ENCODE measurements at regions not wholly inside any gene's neighbourhood (a gene's known extent, or its start where the extent isn't known, plus 50 kb on each side); places are given as distances from the start of the nearest gene placed in this dataset.

DNA sequence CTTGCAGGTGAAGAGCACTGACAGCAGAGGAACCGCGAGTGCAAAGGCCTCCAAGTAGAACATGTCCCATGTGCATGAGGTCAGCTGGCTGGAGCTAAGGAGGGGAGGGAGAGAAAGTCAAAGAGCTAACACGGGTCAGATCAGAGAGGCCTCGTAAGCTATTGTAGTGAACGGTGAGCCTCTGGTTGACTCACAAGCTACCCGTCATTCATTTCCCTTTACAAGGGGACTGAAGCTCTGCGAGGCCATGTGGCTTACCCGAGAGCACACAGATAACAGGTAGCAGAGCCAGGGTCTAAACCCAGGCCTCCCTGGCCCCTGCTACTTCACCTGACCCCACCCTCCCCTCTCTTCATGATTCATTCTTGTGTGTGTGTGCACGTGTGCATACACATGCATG, 152.7 kb upstream of the ADRA1B start:
- WGBS, 2 donors: 81 to 85% methylated on average over 9 of the region's 9 CpGs
- intact Hi-C loops (cut with DNase I): no loop called here

GRCh38 chr5:159764283-159765134, 151.8 kb upstream of the ADRA1B start:
- Histone ChIP-seq H3K36me3 (ENCODE audit: control insufficient read depth in 1 of 2, insufficient read depth in 2 of 2, low read length in 1 of 2) (no peaks in the 10 kb centered on the region), H3K4me1 (ENCODE audit: control insufficient read depth in 1 of 2, insufficient read depth in 2 of 2, low read length in 2 of 2) (peaks cover 3% of the 10 kb centered on the region in 2 donors), H3K27ac (ENCODE audit: low read depth in 1 of 2, low read length in 2 of 2) (peak overlapping the region; percentile 24 to 82), H3K27me3 (ENCODE audit: control insufficient read depth in 1 of 2, insufficient read depth in 2 of 2, low read length in 1 of 2) (no peaks in the 10 kb centered on the region), H3K9me3 (ENCODE audit: control insufficient read depth, low read length) (no peaks in the 10 kb centered on the region), H3K4me3 (ENCODE audit: low read length in 2 of 2) (no peak overlapping the region)
- intact Hi-C loops (cut with DNase I): no loop called here
- no peak for ATAC-seq (ENCODE audit: low FRiP score)
- DNase-seq: peak; percentile 62 to 83
- 3 to 4% methylated on average over 7 of the region's 7 CpGs for WGBS, 2 donors

More for the DNA sequence above, 152.7 kb upstream of the ADRA1B start:
- H3K27ac ChIP-seq (ENCODE audit: low read depth in 1 of 2, low read length in 2 of 2): peak overlapping the region in 1 of 2 donors; percentile 82
- DNase-seq (no peak), ATAC-seq (ENCODE audit: low FRiP score) (no peak)
- no peaks in the 10 kb centered on the region for H3K27me3 ChIP-seq (ENCODE audit: control insufficient read depth in 1 of 2, insufficient read depth in 2 of 2, low read length in 1 of 2)
- no peaks in the 10 kb centered on the region for H3K9me3 ChIP-seq (ENCODE audit: control insufficient read depth, low read length)
- H3K4me1 ChIP-seq (ENCODE audit: control insufficient read depth in 1 of 2, insufficient read depth in 2 of 2, low read length in 2 of 2): peaks cover 3% of the 10 kb centered on the region in 2 donors
- H3K4me3 ChIP-seq (ENCODE audit: low read length in 2 of 2): no peak overlapping the region
- no peaks in the 10 kb centered on the region for H3K36me3 ChIP-seq (ENCODE audit: control insufficient read depth in 1 of 2, insufficient read depth in 2 of 2, low read length in 1 of 2)

- Histone ChIP-seq H3K4me3 (ENCODE audit: low read length in 2 of 2) (no peak overlapping the region), H3K4me1 (ENCODE audit: control insufficient read depth in 1 of 2, insufficient read depth in 2 of 2, low read length in 2 of 2) (peaks cover 3% of the 10 kb centered on the region in 2 donors), H3K27me3 (ENCODE audit: control insufficient read depth in 1 of 2, insufficient read depth in 2 of 2, low read length in 1 of 2) (no peaks in the 10 kb centered on the region), H3K27ac (ENCODE audit: low read depth in 1 of 2, low read length in 2 of 2) (peak overlapping the region; percentile 24 to 74), H3K36me3 (ENCODE audit: control insufficient read depth in 1 of 2, insufficient read depth in 2 of 2, low read length in 1 of 2) (no peaks in the 10 kb centered on the region), H3K9me3 (ENCODE audit: control insufficient read depth, low read length) (no peaks in the 10 kb centered on the region)
- intact Hi-C loops (cut with DNase I): no loop called here
- WGBS, 2 donors: 32 to 33% methylated on average over 6 of the region's 6 CpGs
- no peak for ATAC-seq (ENCODE audit: low FRiP score)
- no peak for DNase-seq
These were observed 151.2 kb upstream of the ADRA1B start for GRCh38 chr5:159765135-159765433.

DNA sequence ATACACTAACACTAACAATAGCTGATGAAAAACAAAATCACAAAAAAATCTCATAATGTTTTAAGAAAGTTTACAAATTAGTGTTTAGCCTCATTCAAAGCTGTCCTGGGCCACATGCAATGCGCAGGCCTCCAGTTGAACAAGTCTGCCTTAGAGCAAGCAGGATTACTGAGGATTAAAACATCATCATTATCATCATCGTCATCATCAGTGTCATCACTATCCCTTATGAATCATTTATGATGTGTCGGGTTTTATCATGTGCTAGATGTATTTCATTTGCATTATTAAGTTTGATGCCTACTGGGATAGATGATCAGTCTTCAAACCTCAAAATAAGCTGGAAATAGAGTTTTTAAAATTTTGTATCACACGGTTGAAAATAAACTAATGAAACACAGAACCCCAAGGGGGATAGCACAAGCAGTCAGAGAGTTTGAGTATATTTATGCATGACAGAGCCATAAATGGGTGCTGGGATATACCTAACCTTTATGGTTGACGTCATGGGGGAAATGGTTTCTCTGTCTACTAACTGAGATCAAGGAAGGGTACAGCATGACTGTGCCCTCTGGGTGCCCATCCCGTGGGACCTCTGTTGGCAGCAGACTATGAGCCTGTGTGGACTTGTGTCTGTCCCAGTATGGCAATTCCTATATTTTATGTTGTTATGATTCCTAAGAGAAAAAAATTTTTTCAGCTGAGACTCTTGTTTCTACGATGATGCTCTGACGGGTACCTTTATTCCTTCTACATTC, 150.3 kb upstream of the ADRA1B start:
- peak; percentile 5 for ATAC-seq (ENCODE audit: low FRiP score)
- WGBS, 2 donors: 73 to 75% methylated on average over 8 of the region's 8 CpGs
- intact Hi-C loops (cut with DNase I): no loop called here
- no peaks in the 10 kb centered on the region for H3K27me3 ChIP-seq (ENCODE audit: control insufficient read depth in 1 of 2, insufficient read depth in 2 of 2, low read length in 1 of 2)
- no peak overlapping the region for H3K27ac ChIP-seq (ENCODE audit: low read depth in 1 of 2, low read length in 2 of 2)
- H3K9me3 ChIP-seq (ENCODE audit: control insufficient read depth, low read length): no peaks in the 10 kb centered on the region
- H3K4me3 ChIP-seq (ENCODE audit: low read length in 2 of 2): no peak overlapping the region
- no peaks in the 10 kb centered on the region for H3K36me3 ChIP-seq (ENCODE audit: control insufficient read depth in 1 of 2, insufficient read depth in 2 of 2, low read length in 1 of 2)
- DNase-seq: no peak
- peaks cover 3% of the 10 kb centered on the region in 2 donors for H3K4me1 ChIP-seq (ENCODE audit: control insufficient read depth in 1 of 2, insufficient read depth in 2 of 2, low read length in 2 of 2)

DNA sequence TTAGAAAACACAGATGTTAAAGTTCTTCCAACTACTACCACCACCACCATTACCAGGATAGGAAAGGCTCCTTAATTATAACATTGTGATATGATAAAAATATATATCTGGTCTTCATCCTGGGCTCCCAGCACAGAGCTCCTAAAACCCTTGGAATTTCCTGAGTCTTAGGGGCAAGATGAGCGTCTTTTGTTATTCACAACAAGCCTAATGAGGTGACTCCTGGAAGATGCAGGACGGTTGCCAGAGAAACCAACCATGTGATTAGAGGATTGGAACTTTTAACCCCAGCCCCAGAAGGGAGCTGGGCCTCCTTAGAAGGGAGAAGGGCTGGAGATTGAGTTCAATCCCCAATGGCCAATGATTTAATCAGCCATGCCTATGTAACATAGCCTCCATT, 148.0 kb upstream of the ADRA1B start:
- ATAC-seq (ENCODE audit: low FRiP score): no peak
- Histone ChIP-seq H3K4me3 (ENCODE audit: low read length in 2 of 2) (no peak overlapping the region), H3K9me3 (ENCODE audit: control insufficient read depth, low read length) (no peaks in the 10 kb centered on the region), H3K27me3 (ENCODE audit: control insufficient read depth in 1 of 2, insufficient read depth in 2 of 2, low read length in 1 of 2) (no peaks in the 10 kb centered on the region), H3K4me1 (ENCODE audit: control insufficient read depth in 1 of 2, insufficient read depth in 2 of 2, low read length in 2 of 2) (peaks cover 3% of the 10 kb centered on the region in 2 donors), H3K27ac (ENCODE audit: low read depth in 1 of 2, low read length in 2 of 2) (no peak overlapping the region), H3K36me3 (ENCODE audit: control insufficient read depth in 1 of 2, insufficient read depth in 2 of 2, low read length in 1 of 2) (no peaks in the 10 kb centered on the region)
- WGBS, 2 donors: 53 to 58% methylated on average over 2 of the region's 2 CpGs
- intact Hi-C loops (cut with DNase I): no loop called here
- no peak for DNase-seq

- Histone ChIP-seq H3K9me3 (ENCODE audit: control insufficient read depth, low read length) (no peaks in the 10 kb centered on the region), H3K27me3 (ENCODE audit: control insufficient read depth in 1 of 2, insufficient read depth in 2 of 2, low read length in 1 of 2) (no peaks in the 10 kb centered on the region), H3K4me1 (ENCODE audit: control insufficient read depth in 1 of 2, insufficient read depth in 2 of 2, low read length in 2 of 2) (peaks cover 5 to 6% of the 10 kb centered on the region in 2 donors), H3K27ac (ENCODE audit: low read depth in 1 of 2, low read length in 2 of 2) (peak overlapping the region in 1 of 2 donors; percentile 79), H3K36me3 (ENCODE audit: control insufficient read depth in 1 of 2, insufficient read depth in 2 of 2, low read length in 1 of 2) (no peaks in the 10 kb centered on the region), H3K4me3 (ENCODE audit: low read length in 2 of 2) (no peak overlapping the region)
- ATAC-seq (ENCODE audit: low FRiP score) (no peak), DNase-seq (no peak)
- intact Hi-C loops (cut with DNase I): loop anchor here (10.0 kb wide), 2 partner anchors 168 to 258 kb away; no protein-coding TSS in a partner anchor
- 69 to 70% methylated on average over 6 of the region's 6 CpGs for whole genome bisulfite sequencing, 2 donors
These were observed 143.6 kb upstream of the ADRA1B start for GRCh38 chr5:159772698-159773061.

- 2% methylated on average over 62 to 71 of the region's 71 CpGs for WGBS, 2 donors
- ATAC-seq (ENCODE audit: low FRiP score): peak; percentile 95
- Histone ChIP-seq H3K36me3 (ENCODE audit: control insufficient read depth in 1 of 2, insufficient read depth in 2 of 2, low read length in 1 of 2) (no peaks in the 10 kb centered on the region), H3K4me1 (ENCODE audit: control insufficient read depth in 1 of 2, insufficient read depth in 2 of 2, low read length in 2 of 2) (peaks cover 5 to 6% of the 10 kb centered on the region in 2 donors), H3K9me3 (ENCODE audit: control insufficient read depth, low read length) (no peaks in the 10 kb centered on the region), H3K4me3 (ENCODE audit: low read length in 2 of 2) (no peak overlapping the region), H3K27me3 (ENCODE audit: control insufficient read depth in 1 of 2, insufficient read depth in 2 of 2, low read length in 1 of 2) (no peaks in the 10 kb centered on the region), H3K27ac (ENCODE audit: low read depth in 1 of 2, low read length in 2 of 2) (peak overlapping the region; percentile 59 to 83)
- intact Hi-C loops (cut with DNase I): loop anchor here (10.0 kb wide), 2 partner anchors 168 to 258 kb away; no protein-coding TSS in a partner anchor
- DNase-seq: peak; percentile 92 to 96
These were observed 143.0 kb upstream of the ADRA1B start for GRCh38 chr5:159773062-159773924.

DNA sequence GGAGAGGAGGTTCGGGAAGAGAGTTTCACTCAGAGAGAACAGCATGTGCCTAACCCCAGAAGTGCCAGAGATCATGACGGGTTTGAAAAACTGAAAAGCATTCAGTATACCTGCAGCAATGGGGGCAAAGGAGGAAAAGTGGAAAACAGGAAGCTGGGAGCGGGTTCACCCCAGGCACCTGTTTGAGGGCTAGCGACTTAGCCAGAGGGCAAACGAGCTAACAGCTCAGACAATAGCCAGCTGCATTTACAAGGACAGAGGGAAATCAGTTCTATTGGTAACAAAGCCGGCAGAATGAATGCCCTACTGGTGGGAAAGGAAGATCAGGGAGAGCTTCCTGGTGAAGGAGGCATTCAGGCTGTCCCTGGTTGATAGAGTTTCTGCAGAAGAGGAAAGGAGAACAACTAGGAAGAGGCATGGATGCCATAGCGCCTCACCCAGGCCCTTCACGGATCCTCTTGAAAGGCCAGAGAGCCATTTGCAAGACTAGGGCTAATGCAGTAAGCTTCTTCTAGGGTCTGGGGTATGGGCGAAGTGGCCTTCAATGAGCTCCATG, 141.7 kb upstream of the ADRA1B start:
- no peak for ATAC-seq (ENCODE audit: low FRiP score)
- no peaks in the 10 kb centered on the region for H3K36me3 ChIP-seq (ENCODE audit: control insufficient read depth in 1 of 2, insufficient read depth in 2 of 2, low read length in 1 of 2)
- intact Hi-C loops (cut with DNase I): loop anchor here (5.0 to 10.0 kb wide), 5 partner anchors 138 to 267 kb away; no protein-coding TSS in a partner anchor
- no peak for DNase-seq
- no peaks in the 10 kb centered on the region for H3K27me3 ChIP-seq (ENCODE audit: control insufficient read depth in 1 of 2, insufficient read depth in 2 of 2, low read length in 1 of 2)
- WGBS, 2 donors: 94% methylated on average over 9 of the region's 9 CpGs
- peak overlapping the region in 1 of 2 donors; percentile 83 for H3K27ac ChIP-seq (ENCODE audit: low read depth in 1 of 2, low read length in 2 of 2)
- no peak overlapping the region for H3K4me3 ChIP-seq (ENCODE audit: low read length in 2 of 2)
- H3K4me1 ChIP-seq (ENCODE audit: control insufficient read depth in 1 of 2, insufficient read depth in 2 of 2, low read length in 2 of 2): peaks cover 5 to 6% of the 10 kb centered on the region in 2 donors
- no peaks in the 10 kb centered on the region for H3K9me3 ChIP-seq (ENCODE audit: control insufficient read depth, low read length)

Data from aorta (tissue), 5 donors.